ENCODE measurements at regions not wholly inside any gene's neighbourhood (a gene's known extent, or its start where the extent isn't known, plus 50 kb on each side); places are given as distances from the start of the nearest gene placed in this dataset.

DNA sequence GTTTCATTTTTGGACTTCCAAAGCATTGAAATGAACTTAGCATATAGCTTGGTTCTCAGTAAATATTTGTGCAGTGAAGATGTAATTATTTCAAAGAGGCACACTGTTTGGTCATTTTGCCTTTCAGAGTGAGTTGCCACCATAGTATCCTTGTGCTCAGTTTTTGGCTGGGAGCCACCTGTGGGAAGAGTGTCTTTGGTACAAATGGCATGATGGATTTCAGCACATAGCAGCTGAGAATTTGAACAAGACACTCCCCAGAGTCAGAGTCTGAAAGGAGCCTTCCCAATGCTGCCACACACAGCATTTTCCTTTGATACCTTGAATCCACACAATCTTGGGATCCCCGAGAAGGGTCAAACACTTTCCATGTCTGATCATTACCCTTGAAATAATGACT lies 897.2 kb upstream of the ARPP21 start:
- TF ChIP-seq, protein P1, sequence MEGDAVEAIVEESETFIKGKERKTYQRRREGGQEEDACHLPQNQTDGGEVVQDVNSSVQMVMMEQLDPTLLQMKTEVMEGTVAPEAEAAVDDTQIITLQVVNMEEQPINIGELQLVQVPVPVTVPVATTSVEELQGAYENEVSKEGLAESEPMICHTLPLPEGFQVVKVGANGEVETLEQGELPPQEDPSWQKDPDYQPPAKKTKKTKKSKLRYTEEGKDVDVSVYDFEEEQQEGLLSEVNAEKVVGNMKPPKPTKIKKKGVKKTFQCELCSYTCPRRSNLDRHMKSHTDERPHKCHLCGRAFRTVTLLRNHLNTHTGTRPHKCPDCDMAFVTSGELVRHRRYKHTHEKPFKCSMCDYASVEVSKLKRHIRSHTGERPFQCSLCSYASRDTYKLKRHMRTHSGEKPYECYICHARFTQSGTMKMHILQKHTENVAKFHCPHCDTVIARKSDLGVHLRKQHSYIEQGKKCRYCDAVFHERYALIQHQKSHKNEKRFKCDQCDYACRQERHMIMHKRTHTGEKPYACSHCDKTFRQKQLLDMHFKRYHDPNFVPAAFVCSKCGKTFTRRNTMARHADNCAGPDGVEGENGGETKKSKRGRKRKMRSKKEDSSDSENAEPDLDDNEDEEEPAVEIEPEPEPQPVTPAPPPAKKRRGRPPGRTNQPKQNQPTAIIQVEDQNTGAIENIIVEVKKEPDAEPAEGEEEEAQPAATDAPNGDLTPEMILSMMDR (IDR thresholded peaks at IDR 0.05; ENCODE audit: low read depth, low read length): no peak
- no peak for DNase-seq
- Histone ChIP-seq H3K36me3 (no peaks in the 10 kb centered on the region), H3K27ac (no peak overlapping the region), H3K9me3 (ENCODE audit: severe bottlenecking) (no peaks in the 10 kb centered on the region), H3K4me3 (ENCODE audit: low read depth, low read length) (no peak overlapping the region), H3K27me3 (ENCODE audit: insufficient read depth, low read depth, severe bottlenecking) (no peaks in the 10 kb centered on the region)

DNA sequence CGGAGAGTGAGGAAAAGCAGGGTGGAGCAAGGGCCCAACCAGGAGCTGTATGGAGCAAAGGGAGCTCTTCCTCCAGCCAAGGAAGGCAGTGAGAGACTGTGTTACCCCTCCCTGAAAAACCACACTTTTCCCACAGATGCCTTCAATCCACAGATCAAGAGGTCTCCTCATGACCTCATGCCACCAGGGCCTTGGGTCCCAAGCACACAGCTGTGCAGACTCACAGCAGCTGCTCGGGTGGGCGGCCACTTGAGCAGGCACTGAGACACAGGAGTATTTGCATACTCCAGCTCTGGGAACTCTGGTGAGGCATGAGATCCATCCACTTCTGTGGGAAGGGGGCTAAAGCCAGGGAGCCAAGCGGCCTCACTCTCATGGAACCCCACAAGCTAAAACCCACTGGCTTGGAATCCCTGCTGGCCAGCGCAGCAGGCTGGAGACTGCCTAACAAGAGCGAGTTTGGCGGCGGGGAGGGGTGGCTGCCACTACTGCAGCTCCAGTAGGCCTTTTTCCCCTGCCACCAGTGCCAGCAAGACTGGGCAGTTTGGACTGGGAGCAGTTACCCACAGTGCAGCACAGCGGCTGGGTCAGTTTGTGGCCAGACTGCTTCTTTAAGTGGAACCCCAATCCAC lies 880.6 kb upstream of the ARPP21 start:
- TF ChIP-seq, protein P1 (IDR thresholded peaks at IDR 0.05; ENCODE audit: low read depth, low read length): no peak
- H3K4me3 ChIP-seq (ENCODE audit: low read depth, low read length): no peak overlapping the region
- H3K9me3 ChIP-seq (ENCODE audit: severe bottlenecking): no peaks in the 10 kb centered on the region
- H3K36me3 ChIP-seq: no peaks in the 10 kb centered on the region
- H3K27ac ChIP-seq: no peak overlapping the region
- H3K27me3 ChIP-seq (ENCODE audit: insufficient read depth, low read depth, severe bottlenecking): no peaks in the 10 kb centered on the region
- DNase-seq: no peak

DNA sequence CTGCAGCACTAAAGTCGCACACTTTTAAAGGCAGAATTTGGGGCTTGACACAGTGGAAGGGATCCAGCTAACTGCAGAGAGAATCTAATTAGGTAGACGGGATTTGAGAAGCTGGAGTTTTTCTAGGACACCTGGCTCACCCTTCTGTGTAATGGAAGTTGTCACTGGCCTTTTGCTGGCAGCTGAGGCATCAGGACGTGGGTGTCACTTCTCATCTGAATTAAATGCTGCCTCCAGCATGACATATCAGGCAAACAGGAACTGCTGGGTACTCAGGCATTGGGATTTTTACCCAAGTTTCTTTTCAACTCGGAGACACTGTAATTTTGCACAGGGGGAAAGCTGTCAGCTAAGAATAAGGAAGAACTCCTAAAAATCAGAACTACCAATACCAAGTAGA lies 861.9 kb upstream of the ARPP21 start:
- Histone ChIP-seq H3K9me3 (ENCODE audit: severe bottlenecking) (no peaks in the 10 kb centered on the region), H3K27ac (no peak overlapping the region), H3K36me3 (no peaks in the 10 kb centered on the region), H3K27me3 (ENCODE audit: insufficient read depth, low read depth, severe bottlenecking) (no peaks in the 10 kb centered on the region), H3K4me3 (ENCODE audit: low read depth, low read length) (no peak overlapping the region)
- DNase-seq: no peak
- TF ChIP-seq, protein P1 (IDR thresholded peaks at IDR 0.05; ENCODE audit: low read depth, low read length): no peak

DNA sequence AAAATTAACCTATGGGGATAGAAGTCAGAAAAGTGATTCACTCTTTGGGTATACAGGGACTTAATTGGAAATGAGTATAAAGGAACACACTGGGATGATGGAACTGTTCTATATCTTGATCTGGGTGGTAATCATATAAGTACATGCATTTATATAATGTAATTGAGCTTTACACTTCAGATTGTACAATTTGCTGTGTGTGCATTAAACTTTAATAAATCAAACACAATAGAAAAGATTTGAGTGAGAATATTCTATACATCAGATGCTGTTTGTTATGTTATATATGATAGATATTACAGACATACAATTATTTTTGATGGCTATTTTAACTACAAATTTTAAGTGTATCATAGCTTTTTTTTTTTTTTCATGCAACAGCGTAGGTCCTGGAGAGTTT lies 860.2 kb upstream of the ARPP21 start:
- TF ChIP-seq, protein P1 (IDR thresholded peaks at IDR 0.05; ENCODE audit: low read depth, low read length): no peak
- Histone ChIP-seq H3K27ac (no peak overlapping the region), H3K36me3 (no peaks in the 10 kb centered on the region), H3K27me3 (ENCODE audit: insufficient read depth, low read depth, severe bottlenecking) (no peaks in the 10 kb centered on the region), H3K9me3 (ENCODE audit: severe bottlenecking) (no peaks in the 10 kb centered on the region), H3K4me3 (ENCODE audit: low read depth, low read length) (no peak overlapping the region)
- DNase-seq: no peak

DNA sequence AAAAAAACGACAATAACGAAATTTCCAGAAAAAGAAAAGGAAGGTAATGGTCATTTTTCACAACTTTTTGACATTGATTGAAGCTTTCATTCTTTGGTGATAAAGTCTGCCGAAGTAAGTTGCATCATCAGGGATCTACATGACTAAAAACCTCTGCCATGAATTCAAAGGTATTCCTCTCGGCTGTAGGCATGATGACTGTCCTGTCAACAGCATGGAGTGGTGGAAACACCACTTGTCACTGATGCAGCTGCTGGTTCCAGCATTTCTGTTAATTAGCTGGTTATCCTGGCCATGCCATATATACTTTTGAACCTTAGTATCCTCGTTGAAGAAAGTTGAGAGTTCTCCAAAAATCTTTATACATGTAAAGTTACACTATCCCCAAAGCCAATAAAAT lies 859.0 kb upstream of the ARPP21 start:
- H3K27ac ChIP-seq: no peak overlapping the region
- H3K27me3 ChIP-seq (ENCODE audit: insufficient read depth, low read depth, severe bottlenecking): no peaks in the 10 kb centered on the region
- no peaks in the 10 kb centered on the region for H3K36me3 ChIP-seq
- no peak overlapping the region for H3K4me3 ChIP-seq (ENCODE audit: low read depth, low read length)
- H3K9me3 ChIP-seq (ENCODE audit: severe bottlenecking): no peaks in the 10 kb centered on the region
- no peak for DNase-seq
- TF ChIP-seq, protein P1 (IDR thresholded peaks at IDR 0.05; ENCODE audit: low read depth, low read length): no peak

DNA sequence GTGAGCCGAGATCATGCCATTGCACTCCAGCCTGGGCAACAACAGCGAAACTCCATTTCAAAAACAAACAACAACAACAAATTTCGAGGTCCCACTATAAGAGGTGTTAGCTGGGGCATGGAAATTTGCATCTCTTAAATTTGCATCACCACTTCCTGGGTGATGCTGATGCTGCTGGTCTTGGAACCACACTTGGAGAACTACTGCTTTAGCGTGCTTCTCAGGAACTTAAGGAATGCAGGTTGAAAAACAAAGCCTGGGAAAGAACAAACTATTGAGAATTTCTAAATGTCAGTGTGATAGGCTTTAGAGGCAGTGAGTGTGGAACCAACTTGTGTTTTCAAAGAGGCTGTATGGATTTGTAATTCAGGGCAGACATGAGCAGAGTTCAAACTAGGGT lies 858.4 kb upstream of the ARPP21 start:
- Histone ChIP-seq H3K27me3 (ENCODE audit: insufficient read depth, low read depth, severe bottlenecking) (no peaks in the 10 kb centered on the region), H3K36me3 (no peaks in the 10 kb centered on the region), H3K27ac (no peak overlapping the region), H3K9me3 (ENCODE audit: severe bottlenecking) (no peaks in the 10 kb centered on the region), H3K4me3 (ENCODE audit: low read depth, low read length) (no peak overlapping the region)
- TF ChIP-seq, protein P1 (IDR thresholded peaks at IDR 0.05; ENCODE audit: low read depth, low read length): no peak
- no peak for DNase-seq

All from WERI-Rb-1 (cell line).